HepG2 (cell line): ENCODE measurements at regions not wholly inside any gene's neighbourhood (a gene's known extent, or its start where the extent isn't known, plus 50 kb on each side); places are given as distances from the start of the nearest gene placed in this dataset.

Source experiments
- ETV6 ChIP-seq: sonication (generic); formaldehyde crosslinking; conservative IDR thresholded peaks from 2 replicates; pipeline ENCODE4 v1.4.0; 2020; ENCODE audit warnings: missing genetic modification reagents
- GTF2F1 ChIP-seq: fragments of 150-350 bp; IDR thresholded peaks from 2 replicates; pipeline ENCODE4 v1.6.1; 2014; ENCODE audit warnings: low read length
- KDM3A ChIP-seq: IDR thresholded peaks from 2 replicates; pipeline ENCODE4 v1.6.1; 2018; ENCODE audit warnings: low read depth, missing compliant biosample characterization
- MAFK ChIP-seq, 2 experiments: IDR thresholded peaks in 1 of 2; conservative IDR thresholded peaks in 1 of 2; 2 replicates each; pipeline ENCODE4 v1.6.1; 2011; ENCODE audit warnings: improper control_type of control experiment in 2 of 2, low read length in 2 of 2
- MAX ChIP-seq: IDR thresholded peaks from 2 replicates; pipeline ENCODE4 v1.6.1; 2012; ENCODE audit warnings: inconsistent platforms
- MTA1 ChIP-seq: sonication (generic); formaldehyde crosslinking; IDR thresholded peaks from 2 replicates; pipeline ENCODE4 v1.4.0; 2020; ENCODE audit warnings: missing genetic modification reagents, mild to moderate bottlenecking, borderline replicate concordance
- NAIF1 ChIP-seq: sonication (generic); formaldehyde crosslinking; IDR thresholded peaks from 2 replicates; pipeline ENCODE4 v1.5.0; 2020; ENCODE audit warnings: mild to moderate bottlenecking, missing genetic modification reagents, borderline replicate concordance
- NFYB ChIP-seq: sonication (generic); formaldehyde crosslinking; IDR thresholded peaks from 2 replicates; pipeline ENCODE4 v1.4.0; 2020; ENCODE audit warnings: missing genetic modification reagents
- PHF8 ChIP-seq: sonication (generic); formaldehyde crosslinking; IDR thresholded peaks from 2 replicates; pipeline ENCODE4 v1.5.0; 2020; ENCODE audit warnings: missing genetic modification reagents
- RFX1 ChIP-seq: fragments of 450-650 bp; IDR thresholded peaks from 2 replicates; pipeline ENCODE4 v1.6.1; 2017
- SKI ChIP-seq: fragments of 450-650 bp; IDR thresholded peaks from one replicate; pipeline ENCODE4 v1.6.1; 2018; ENCODE audit warnings: mild to moderate bottlenecking; ENCODE audit not compliant: partially characterized antibody
- TBX2 ChIP-seq: sonication (generic); formaldehyde crosslinking; IDR thresholded peaks from 2 replicates; pipeline ENCODE4 v1.5.0; 2020; ENCODE audit warnings: missing genetic modification reagents, mild to moderate bottlenecking, borderline replicate concordance
- TCF12 ChIP-seq, 2 experiments: fragments of 450-650 bp in 1 of 2; sonication (generic) in 1 of 2; formaldehyde crosslinking in 1 of 2; IDR thresholded peaks; 2 replicates each; pipeline versions ENCODE4 v1.6.1 to v1.8.0; 2017 to 2022; ENCODE audit warnings: antibody characterized with exemption in 1 of 2, mild to moderate bottlenecking in 1 of 2, missing genetic modification reagents in 1 of 2, moderate library complexity in 1 of 2
- U2AF2 ChIP-seq: fragments of 200-400 bp; formaldehyde crosslinking; IDR thresholded peaks from 2 replicates; pipeline ENCODE4 v1.6.1; 2017; ENCODE audit warnings: low read depth, mild to moderate bottlenecking, low read length
- ZKSCAN5 ChIP-seq: sonication (generic); formaldehyde crosslinking; IDR thresholded peaks from 2 replicates; pipeline ENCODE4 v1.5.1; 2020; ENCODE audit warnings: mild to moderate bottlenecking, missing genetic modification reagents
- ZNF180 ChIP-seq: sonication (generic); formaldehyde crosslinking; IDR thresholded peaks from 2 replicates; pipeline ENCODE4 v1.4.0; 2020; ENCODE audit warnings: low read depth, missing genetic modification reagents, borderline replicate concordance
- ZNF367 ChIP-seq: sonication (generic); formaldehyde crosslinking; IDR thresholded peaks from 2 replicates; pipeline ENCODE4 v1.4.0; 2020; ENCODE audit warnings: missing genetic modification reagents, borderline replicate concordance
- ZNF691 ChIP-seq: sonication (generic); formaldehyde crosslinking; IDR thresholded peaks from 2 replicates; pipeline ENCODE4 v1.4.0; 2020; ENCODE audit warnings: missing genetic modification reagents, low read depth, mild to moderate bottlenecking, borderline replicate concordance
- ZNF782 ChIP-seq: sonication (generic); formaldehyde crosslinking; IDR thresholded peaks from 2 replicates; pipeline ENCODE4 v1.4.0; 2020; ENCODE audit warnings: missing genetic modification reagents, mild to moderate bottlenecking, borderline replicate concordance
- ZNF790 ChIP-seq: sonication (generic); formaldehyde crosslinking; IDR thresholded peaks from 2 replicates; pipeline ENCODE4 v1.8.0; 2022; ENCODE audit warnings: missing genetic modification reagents, mild to moderate bottlenecking, borderline replicate concordance
- ZSCAN25 ChIP-seq: sonication (generic); formaldehyde crosslinking; IDR thresholded peaks from 2 replicates; pipeline ENCODE4 v1.8.0; 2022; ENCODE audit warnings: mild to moderate bottlenecking, missing genetic modification reagents
- TF ChIP-seq, protein P1 (sequence below): sonication (generic); formaldehyde crosslinking; IDR thresholded peaks from 2 replicates; pipeline ENCODE4 v1.4.0; 2020; ENCODE audit warnings: missing genetic modification reagents, borderline replicate concordance
- TF ChIP-seq, protein P2 (sequence below): sonication (generic); formaldehyde crosslinking; IDR thresholded peaks from 2 replicates; pipeline ENCODE4 v1.4.0; 2020; ENCODE audit warnings: mild to moderate bottlenecking, missing genetic modification reagents
- TF ChIP-seq, protein P3 (sequence below): IDR thresholded peaks from 2 replicates; pipeline ENCODE4 v1.6.1; 2016; ENCODE audit warnings: missing compliant biosample characterization, missing genetic modification reagents, borderline replicate concordance

GRCh38 chr2:43088143-43089073, 138.0 kb downstream of the ZFP36L2 start (continued):
- no peak for TF ChIP-seq MTA1
- no peak for TF ChIP-seq KDM3A
- TF ChIP-seq, protein P1, sequence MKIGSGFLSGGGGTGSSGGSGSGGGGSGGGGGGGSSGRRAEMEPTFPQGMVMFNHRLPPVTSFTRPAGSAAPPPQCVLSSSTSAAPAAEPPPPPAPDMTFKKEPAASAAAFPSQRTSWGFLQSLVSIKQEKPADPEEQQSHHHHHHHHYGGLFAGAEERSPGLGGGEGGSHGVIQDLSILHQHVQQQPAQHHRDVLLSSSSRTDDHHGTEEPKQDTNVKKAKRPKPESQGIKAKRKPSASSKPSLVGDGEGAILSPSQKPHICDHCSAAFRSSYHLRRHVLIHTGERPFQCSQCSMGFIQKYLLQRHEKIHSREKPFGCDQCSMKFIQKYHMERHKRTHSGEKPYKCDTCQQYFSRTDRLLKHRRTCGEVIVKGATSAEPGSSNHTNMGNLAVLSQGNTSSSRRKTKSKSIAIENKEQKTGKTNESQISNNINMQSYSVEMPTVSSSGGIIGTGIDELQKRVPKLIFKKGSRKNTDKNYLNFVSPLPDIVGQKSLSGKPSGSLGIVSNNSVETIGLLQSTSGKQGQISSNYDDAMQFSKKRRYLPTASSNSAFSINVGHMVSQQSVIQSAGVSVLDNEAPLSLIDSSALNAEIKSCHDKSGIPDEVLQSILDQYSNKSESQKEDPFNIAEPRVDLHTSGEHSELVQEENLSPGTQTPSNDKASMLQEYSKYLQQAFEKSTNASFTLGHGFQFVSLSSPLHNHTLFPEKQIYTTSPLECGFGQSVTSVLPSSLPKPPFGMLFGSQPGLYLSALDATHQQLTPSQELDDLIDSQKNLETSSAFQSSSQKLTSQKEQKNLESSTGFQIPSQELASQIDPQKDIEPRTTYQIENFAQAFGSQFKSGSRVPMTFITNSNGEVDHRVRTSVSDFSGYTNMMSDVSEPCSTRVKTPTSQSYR (CRISPR knock-in tag): peak; percentile 49; the same call in 1 of the 2 replicates
- no peak for TF ChIP-seq ZSCAN25 (CRISPR knock-in tag)
- no peak for TF ChIP-seq MAFK (conservative IDR thresholded peaks at IDR 0.05 in 1 of 2, IDR thresholded peaks at IDR 0.05 in 1 of 2; ENCODE audit: low read length in 2 of 2)
- TF ChIP-seq ZNF790: no peak
- no peak for TF ChIP-seq ZNF180 (CRISPR knock-in tag)
- TF ChIP-seq, protein P2, sequence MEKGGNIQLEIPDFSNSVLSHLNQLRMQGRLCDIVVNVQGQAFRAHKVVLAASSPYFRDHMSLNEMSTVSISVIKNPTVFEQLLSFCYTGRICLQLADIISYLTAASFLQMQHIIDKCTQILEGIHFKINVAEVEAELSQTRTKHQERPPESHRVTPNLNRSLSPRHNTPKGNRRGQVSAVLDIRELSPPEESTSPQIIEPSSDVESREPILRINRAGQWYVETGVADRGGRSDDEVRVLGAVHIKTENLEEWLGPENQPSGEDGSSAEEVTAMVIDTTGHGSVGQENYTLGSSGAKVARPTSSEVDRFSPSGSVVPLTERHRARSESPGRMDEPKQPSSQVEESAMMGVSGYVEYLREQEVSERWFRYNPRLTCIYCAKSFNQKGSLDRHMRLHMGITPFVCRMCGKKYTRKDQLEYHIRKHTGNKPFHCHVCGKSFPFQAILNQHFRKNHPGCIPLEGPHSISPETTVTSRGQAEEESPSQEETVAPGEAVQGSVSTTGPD (CRISPR knock-in tag): no peak
- TF ChIP-seq TBX2 (CRISPR knock-in tag): peak; percentile 76
- TF ChIP-seq GTF2F1: no peak
- peak; percentile 30 for TF ChIP-seq SKI
- TF ChIP-seq NAIF1: no peak
- 0 out of 2 replicates have a peak, but pooled peaks have one; percentile 38 for TF ChIP-seq MAX
- no peak for TF ChIP-seq ETV6
- no peak for TF ChIP-seq U2AF2
- TF ChIP-seq NFYB (CRISPR knock-in tag): no peak
- TF ChIP-seq, protein P3, sequence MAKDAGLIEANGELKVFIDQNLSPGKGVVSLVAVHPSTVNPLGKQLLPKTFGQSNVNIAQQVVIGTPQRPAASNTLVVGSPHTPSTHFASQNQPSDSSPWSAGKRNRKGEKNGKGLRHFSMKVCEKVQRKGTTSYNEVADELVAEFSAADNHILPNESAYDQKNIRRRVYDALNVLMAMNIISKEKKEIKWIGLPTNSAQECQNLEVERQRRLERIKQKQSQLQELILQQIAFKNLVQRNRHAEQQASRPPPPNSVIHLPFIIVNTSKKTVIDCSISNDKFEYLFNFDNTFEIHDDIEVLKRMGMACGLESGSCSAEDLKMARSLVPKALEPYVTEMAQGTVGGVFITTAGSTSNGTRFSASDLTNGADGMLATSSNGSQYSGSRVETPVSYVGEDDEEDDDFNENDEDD (CRISPR knock-in tag): no peak
- no peak for TF ChIP-seq RFX1
- TF ChIP-seq PHF8: no peak
- TF ChIP-seq TCF12 (IDR thresholded peaks at IDR 0.05): no peak
- no peak for TF ChIP-seq TCF12 (CRISPR knock-in tag; IDR thresholded peaks at IDR 0.05)
- no peak for TF ChIP-seq ZNF782 (CRISPR knock-in tag)
- TF ChIP-seq ZNF691: no peak
- no peak for TF ChIP-seq ZNF367
- TF ChIP-seq ZKSCAN5 (CRISPR knock-in tag): no peak
